ENCODE measurements at regions not wholly inside any gene's neighbourhood (a gene's known extent, or its start where the extent isn't known, plus 50 kb on each side); places are given as distances from the start of the nearest gene placed in this dataset.

GRCh38 chr5:124894541-124894940 lies 148.1 kb upstream of the ZNF608 start:
- TF ChIP-seq CTCF (IDR thresholded peaks at IDR 0.05; ENCODE audit: extremely low read depth in 1 of 2, insufficient read depth in 1 of 2, low read depth in 1 of 2, low read length in 2 of 2) (no peak), EZH2 (IDR thresholded peaks at IDR 0.05; ENCODE audit: borderline replicate concordance, low read depth, low read length, severe bottlenecking) (no peak)

All from endothelial cell of umbilical vein (primary cell).